ENCODE measurements at regions not wholly inside any gene's neighbourhood (a gene's known extent, or its start where the extent isn't known, plus 50 kb on each side); places are given as distances from the start of the nearest gene placed in this dataset.

DNA sequence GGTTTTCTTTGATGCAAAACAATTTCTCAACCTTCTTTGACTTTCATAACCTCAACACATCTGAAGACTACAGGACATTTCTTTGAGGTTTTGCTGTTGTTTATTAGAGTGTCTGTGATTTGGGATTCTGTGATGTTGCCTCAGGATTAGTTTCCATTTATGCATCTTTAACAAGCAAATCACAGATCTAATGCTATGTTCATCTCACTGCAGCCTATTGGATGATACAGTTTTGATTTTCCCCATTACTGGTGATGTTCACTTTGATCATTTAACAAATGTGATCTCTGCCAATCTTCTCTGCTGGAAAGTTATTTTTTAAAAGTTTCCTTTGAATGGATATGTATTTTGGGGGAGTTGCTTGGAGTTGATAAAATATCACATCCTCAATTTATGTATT, 624.9 kb upstream of the HS3ST1 start:
- H3K4me1 ChIP-seq (replicated peaks; ENCODE audit: insufficient read depth), result no peaks in the 10 kb centered on the region
- H3K4me2 ChIP-seq, result no peak overlapping the region
- TF ChIP-seq EZH2 (IDR thresholded peaks at IDR 0.05; ENCODE audit: low read depth), result no peak
- TF ChIP-seq, protein P1, sequence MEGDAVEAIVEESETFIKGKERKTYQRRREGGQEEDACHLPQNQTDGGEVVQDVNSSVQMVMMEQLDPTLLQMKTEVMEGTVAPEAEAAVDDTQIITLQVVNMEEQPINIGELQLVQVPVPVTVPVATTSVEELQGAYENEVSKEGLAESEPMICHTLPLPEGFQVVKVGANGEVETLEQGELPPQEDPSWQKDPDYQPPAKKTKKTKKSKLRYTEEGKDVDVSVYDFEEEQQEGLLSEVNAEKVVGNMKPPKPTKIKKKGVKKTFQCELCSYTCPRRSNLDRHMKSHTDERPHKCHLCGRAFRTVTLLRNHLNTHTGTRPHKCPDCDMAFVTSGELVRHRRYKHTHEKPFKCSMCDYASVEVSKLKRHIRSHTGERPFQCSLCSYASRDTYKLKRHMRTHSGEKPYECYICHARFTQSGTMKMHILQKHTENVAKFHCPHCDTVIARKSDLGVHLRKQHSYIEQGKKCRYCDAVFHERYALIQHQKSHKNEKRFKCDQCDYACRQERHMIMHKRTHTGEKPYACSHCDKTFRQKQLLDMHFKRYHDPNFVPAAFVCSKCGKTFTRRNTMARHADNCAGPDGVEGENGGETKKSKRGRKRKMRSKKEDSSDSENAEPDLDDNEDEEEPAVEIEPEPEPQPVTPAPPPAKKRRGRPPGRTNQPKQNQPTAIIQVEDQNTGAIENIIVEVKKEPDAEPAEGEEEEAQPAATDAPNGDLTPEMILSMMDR (conservative IDR thresholded peaks at IDR 0.05), result no peak
- intact Hi-C loops (cut with micrococcal nuclease; ENCODE audit: unreplicated experiment), result no loop called here
- DNase-seq, result no peak
- no peaks in the 10 kb centered on the region for H3K79me2 ChIP-seq (ENCODE audit: low read depth)
- no peaks in the 10 kb centered on the region for H3K27me3 ChIP-seq (ENCODE audit: insufficient read depth, low read depth)
- H3K27ac ChIP-seq, result no peak overlapping the region
- H2AFZ ChIP-seq, result no peak overlapping the region
- CTCF ChIA-PET, result no interaction called here
- no peaks in the 10 kb centered on the region; the same call in 1 of the 2 replicates for H4K20me1 ChIP-seq (ENCODE audit: insufficient read depth)
- no peak overlapping the region for H3K4me3 ChIP-seq
- no peaks in the 10 kb centered on the region for H3K36me3 ChIP-seq (ENCODE audit: low read depth)
- BruUV-seq (replicated peaks), result no TSS peak
- POLR2A ChIA-PET (ENCODE audit: unreplicated experiment), result no interaction called here
- no peaks in the 10 kb centered on the region for H3F3A ChIP-seq (ENCODE audit: insufficient read depth, low read depth)
- no peaks in the 10 kb centered on the region for H3K9me2 ChIP-seq (ENCODE audit: insufficient read depth)
- no peaks in the 10 kb centered on the region for H3K9me3 ChIP-seq (ENCODE audit: insufficient read depth, low read depth)

DNA sequence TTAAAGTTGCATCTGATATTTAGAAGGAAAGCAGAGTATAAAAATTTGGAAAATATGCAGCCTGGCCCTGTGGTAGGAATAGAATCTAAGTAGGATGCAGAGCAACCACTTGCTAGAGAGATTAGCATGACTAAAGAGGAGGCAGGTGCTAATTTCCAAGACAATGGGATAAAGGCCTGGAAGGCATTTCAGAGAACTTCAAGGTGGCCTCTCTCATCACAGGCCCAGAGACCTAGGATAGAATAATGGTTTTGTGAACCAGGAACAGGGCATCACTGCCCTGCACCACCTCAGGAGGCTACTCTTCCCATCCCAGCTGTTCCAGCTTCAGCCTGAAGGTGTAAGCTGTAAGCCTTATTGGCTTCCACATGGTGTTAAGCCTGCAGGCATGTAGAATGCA, 621.7 kb upstream of the HS3ST1 start:
- no peaks in the 10 kb centered on the region for H3K9me2 ChIP-seq (ENCODE audit: insufficient read depth)
- no peak overlapping the region for H2AFZ ChIP-seq
- POLR2A ChIA-PET (ENCODE audit: unreplicated experiment), result no interaction called here
- no peaks in the 10 kb centered on the region for H3F3A ChIP-seq (ENCODE audit: insufficient read depth, low read depth)
- no peak for DNase-seq
- no peaks in the 10 kb centered on the region for H3K4me1 ChIP-seq (replicated peaks; ENCODE audit: insufficient read depth)
- H4K20me1 ChIP-seq (ENCODE audit: insufficient read depth), result no peaks in the 10 kb centered on the region
- H3K9me3 ChIP-seq (ENCODE audit: insufficient read depth, low read depth), result no peaks in the 10 kb centered on the region
- CTCF ChIA-PET, result no interaction called here
- H3K36me3 ChIP-seq (ENCODE audit: low read depth), result no peaks in the 10 kb centered on the region
- no peak overlapping the region for H3K27ac ChIP-seq
- no peak for TF ChIP-seq EZH2 (IDR thresholded peaks at IDR 0.05; ENCODE audit: low read depth)
- TF ChIP-seq, protein P1 (conservative IDR thresholded peaks at IDR 0.05), result no peak
- no peaks in the 10 kb centered on the region for H3K27me3 ChIP-seq (ENCODE audit: insufficient read depth, low read depth)
- no peaks in the 10 kb centered on the region for H3K79me2 ChIP-seq (ENCODE audit: low read depth)
- no peak overlapping the region for H3K4me3 ChIP-seq
- intact Hi-C loops (cut with micrococcal nuclease; ENCODE audit: unreplicated experiment), result no loop called here
- no TSS peak for BruUV-seq (replicated peaks)
- H3K4me2 ChIP-seq, result no peak overlapping the region

DNA sequence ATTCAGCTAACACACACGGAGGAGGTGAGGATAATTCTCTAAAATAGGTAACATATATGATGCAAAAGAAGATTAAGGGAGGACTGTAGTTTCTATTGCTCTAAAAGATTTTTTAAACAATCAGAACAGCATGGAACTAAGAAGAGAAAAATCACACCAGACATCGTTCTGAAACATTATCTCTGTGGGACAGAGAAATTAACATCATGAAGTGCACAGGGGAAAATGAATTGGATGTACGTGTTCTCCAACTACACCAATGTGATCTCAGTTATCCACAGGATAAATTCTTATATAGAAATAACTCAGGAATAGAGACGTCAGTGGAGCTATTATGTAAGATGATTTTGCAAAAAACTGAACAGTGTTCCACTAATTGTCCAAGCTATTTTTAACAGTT, 614.1 kb upstream of the HS3ST1 start:
- no peak for DNase-seq
- TF ChIP-seq EZH2 (IDR thresholded peaks at IDR 0.05; ENCODE audit: low read depth), result no peak
- TF ChIP-seq, protein P1 (conservative IDR thresholded peaks at IDR 0.05), result no peak
- Histone ChIP-seq H3K4me2 (no peak overlapping the region), H3K36me3 (ENCODE audit: low read depth) (no peaks in the 10 kb centered on the region), H3K27me3 (ENCODE audit: insufficient read depth, low read depth) (no peaks in the 10 kb centered on the region), H3K27ac (no peak overlapping the region), H2AFZ (no peak overlapping the region), H3K9me2 (ENCODE audit: insufficient read depth) (no peaks in the 10 kb centered on the region), H3K79me2 (ENCODE audit: low read depth) (no peaks in the 10 kb centered on the region), H3F3A (ENCODE audit: insufficient read depth, low read depth) (no peaks in the 10 kb centered on the region), H3K4me3 (no peak overlapping the region), H4K20me1 (ENCODE audit: insufficient read depth) (no peaks in the 10 kb centered on the region), H3K4me1 (replicated peaks; ENCODE audit: insufficient read depth) (no peaks in the 10 kb centered on the region), H3K9me3 (ENCODE audit: insufficient read depth, low read depth) (no peaks in the 10 kb centered on the region)
- intact Hi-C loops (cut with micrococcal nuclease; ENCODE audit: unreplicated experiment), result no loop called here
- ChIA-PET POLR2A (ENCODE audit: unreplicated experiment) (interaction anchor here (0.7 kb wide), 1 partner anchor 152 kb away, joined by 6 read pairs; no protein-coding TSS in a partner anchor), CTCF (no interaction called here)
- BruUV-seq (replicated peaks), result no TSS peak

Data from PC-9 (cell line).